GM12878 (cell line): ENCODE measurements at regions not wholly inside any gene's neighbourhood (a gene's known extent, or its start where the extent isn't known, plus 50 kb on each side); places are given as distances from the start of the nearest gene placed in this dataset.

Experiments
- ATAC-seq: fragments of 200-7000 bp; cut with Tn5 transposase; 3 replicates; pipeline ENCODE4 v1.9.1; 2020; ENCODE audit warnings: mild to moderate bottlenecking, moderate library complexity
- BruUV-seq: library from RNA; stranded (reverse); fragments of 400-500 nt; replicated peaks from 2 replicates; lab custom pipeline; 2021; lab: Mats Ljungman, UMichigan
- CTCF ChIA-PET: fragments of 300-600 bp; sonication (Branson Sonifier 250); formaldehyde crosslinking; extraction: SDS; loops from one replicate; lab custom pipeline; 2021; ENCODE audit warnings: inconsistent platforms; lab: Yijun Ruan, JAX
- POLR2A ChIA-PET: fragments of 350-600 bp; formaldehyde crosslinking; extraction: SDS; loops from one replicate; lab custom pipeline; 2021; ENCODE audit warnings: inconsistent platforms; lab: Charles Lee
- RAD21 ChIA-PET: fragments of 300-600 bp; sonication (Branson Sonifier 250); formaldehyde crosslinking; loops from one replicate; lab custom pipeline; 2023; ENCODE audit warnings: antibody characterized with exemption; ENCODE audit not compliant: unreplicated experiment; lab: Charles Lee
- SMC1A ChIA-PET: fragments of 300-600 bp; sonication (Branson Sonifier 250); formaldehyde crosslinking; loops from one replicate; lab custom pipeline; 2023; ENCODE audit not compliant: unreplicated experiment, uncharacterized antibody; lab: Charles Lee
- DNase-seq: peaks from one replicate; pipeline ENCODE4 v3.0.0-alpha.2; 2011; ENCODE audit warnings: low read depth, low spot score
- FAIRE-seq: peaks from 3 replicates; lab custom pipeline; 2011; peaks lifted over from hg19 to GRCh38; lab: Jason Lieb, UNC
- H2AFZ ChIP-seq: 2 replicates; pipeline ENCODE4 v1.6.0; 2011; ENCODE audit warnings: low read depth, low read length, control low read depth; ENCODE audit not compliant: control insufficient read depth
- H3K27ac ChIP-seq: 2 replicates; pipeline ENCODE4 v1.5.1; 2011; ENCODE audit warnings: control low read depth; ENCODE audit not compliant: control insufficient read depth, insufficient read depth
- H3K27me3 ChIP-seq, 2 experiments: replicated peaks in 1 of 2; 2 replicates each; pipeline versions ENCODE4 v1.6.0 to v1.6.1; 2011; ENCODE audit warnings: low read length in 1 of 2; ENCODE audit not compliant: control insufficient read depth in 2 of 2, insufficient read depth in 2 of 2
- H3K36me3 ChIP-seq, 2 experiments: 2 replicates each; pipeline ENCODE4 v1.5.1; 2011; ENCODE audit warnings: low read length in 1 of 2; ENCODE audit not compliant: control insufficient read depth in 2 of 2, insufficient read depth in 2 of 2
- H3K4me1 ChIP-seq: 2 replicates; pipeline ENCODE4 v1.6.1; 2011; ENCODE audit warnings: mild to moderate bottlenecking, low read length, moderate library complexity, mixed read lengths; ENCODE audit not compliant: control insufficient read depth, insufficient read depth
- H3K4me2 ChIP-seq: 2 replicates; pipeline ENCODE4 v1.6.0; 2011; ENCODE audit warnings: control low read depth; ENCODE audit not compliant: control insufficient read depth, insufficient read depth
- H3K4me3 ChIP-seq: fragments of 200-600 bp; sonication (generic); 2 replicates; pipeline ENCODE4 v1.5.1; 2016
- H3K79me2 ChIP-seq: 2 replicates; pipeline ENCODE4 v1.6.0; 2011; ENCODE audit warnings: low read length; ENCODE audit not compliant: control insufficient read depth, insufficient read depth
- H3K9ac ChIP-seq: 2 replicates; pipeline ENCODE4 v1.8.0; 2011; ENCODE audit warnings: low read length, control low read depth, mixed read lengths; ENCODE audit not compliant: control insufficient read depth, insufficient read depth
- H3K9me3 ChIP-seq: replicated peaks from 3 replicates; pipeline ENCODE4 v1.5.1; 2011; ENCODE audit warnings: mild to moderate bottlenecking, low read length; ENCODE audit not compliant: control insufficient read depth, insufficient read depth
- H4K20me1 ChIP-seq: 2 replicates; pipeline ENCODE4 v1.6.0; 2011; ENCODE audit not compliant: control insufficient read depth, insufficient read depth
- BMI1 ChIP-seq: fragments of 450-650 bp; IDR thresholded peaks from 2 replicates; pipeline ENCODE4 v1.6.1; 2016; ENCODE audit warnings: mild to moderate bottlenecking, moderate library complexity, borderline replicate concordance
- CEBPB ChIP-seq, 2 experiments: fragments of 150-350 bp in 1 of 2; IDR thresholded peaks; 2 replicates each; pipeline ENCODE4 v1.6.1; 2012 to 2014; ENCODE audit warnings: low read depth in 2 of 2, low read length in 2 of 2, borderline replicate concordance in 1 of 2, inconsistent platforms in 1 of 2
- CREB1 ChIP-seq: IDR thresholded peaks from 2 replicates; pipeline ENCODE4 v1.6.1; 2012; ENCODE audit warnings: low read depth, mild to moderate bottlenecking, inconsistent platforms
- EP300 ChIP-seq, 2 experiments: fragments of 150-350 bp in 1 of 2; IDR thresholded peaks; 2 replicates each; pipeline ENCODE4 v1.6.1; 2011 to 2012; ENCODE audit warnings: low read depth in 2 of 2, low read length in 2 of 2, borderline replicate concordance in 1 of 2, improper control_type of control experiment in 1 of 2, inconsistent platforms in 1 of 2; ENCODE audit not compliant: control insufficient read depth in 1 of 2
- FOS ChIP-seq: IDR thresholded peaks from 3 replicates; pipeline ENCODE4 v1.6.1; 2011; ENCODE audit warnings: borderline replicate concordance; ENCODE audit not compliant: insufficient read length; ENCODE audit errors: extremely low read depth
- FOXM1 ChIP-seq: IDR thresholded peaks from 2 replicates; pipeline ENCODE4 v1.6.1; 2012; ENCODE audit warnings: low read depth, mild to moderate bottlenecking, inconsistent platforms, low read length, moderate library complexity
- HDAC2 ChIP-seq: fragments of 200-600 bp; sonication (generic); IDR thresholded peaks from 2 replicates; pipeline ENCODE4 v1.6.1; 2017
- HDGF ChIP-seq: fragments of 450-650 bp; IDR thresholded peaks from 2 replicates; pipeline ENCODE4 v1.6.1; 2016; ENCODE audit warnings: antibody characterized with exemption
- IKZF1 ChIP-seq: fragments of 450-650 bp; conservative IDR thresholded peaks from 2 replicates; pipeline ENCODE4 v1.6.1; 2017; ENCODE audit warnings: antibody characterized with exemption, mild to moderate bottlenecking
- JUNB ChIP-seq: IDR thresholded peaks from 2 replicates; pipeline ENCODE4 v1.6.1; 2016; ENCODE audit warnings: antibody characterized with exemption, mild to moderate bottlenecking
- KAT2A ChIP-seq: conservative IDR thresholded peaks from 2 replicates; pipeline ENCODE4 v1.6.1; 2011; ENCODE audit warnings: low read depth, low read length; ENCODE audit not compliant: control insufficient read depth
- MEF2A ChIP-seq: IDR thresholded peaks from 2 replicates; pipeline ENCODE4 v1.6.1; 2011; ENCODE audit warnings: low read depth, mild to moderate bottlenecking, low read length, moderate library complexity; ENCODE audit not compliant: insufficient read depth
- NFXL1 ChIP-seq: fragments of 450-650 bp; IDR thresholded peaks from 2 replicates; pipeline ENCODE4 v1.6.1; 2017; ENCODE audit warnings: antibody characterized with exemption, mild to moderate bottlenecking, borderline replicate concordance
- NFYA ChIP-seq: IDR thresholded peaks from 2 replicates; pipeline ENCODE4 v1.6.1; 2011; ENCODE audit warnings: low read depth, mild to moderate bottlenecking, low read length, improper control_type of control experiment, borderline replicate concordance
- RFX5 ChIP-seq: IDR thresholded peaks from 2 replicates; pipeline ENCODE4 v1.6.1; 2011; ENCODE audit warnings: low read depth, low read length, improper control_type of control experiment
- YY1 ChIP-seq: IDR thresholded peaks from 2 replicates; pipeline ENCODE4 v1.6.1; 2011; ENCODE audit warnings: low read depth, mild to moderate bottlenecking, low read length
- ZBED1 ChIP-seq: IDR thresholded peaks from 2 replicates; pipeline ENCODE4 v1.6.1; 2016; ENCODE audit warnings: borderline replicate concordance
- WGBS: methylation state at CpG from one replicate; pipeline ENCODE4 v1.1.6; 2016; ENCODE audit warnings: low lambda C conversion rate; ENCODE audit not compliant: insufficient replicate concordance, insufficient coverage; ENCODE audit errors: missing lambda C conversion rate; 5-methylcytosine and 5-hydroxymethylcytosine counted together
- in situ Hi-C: fragments of 300-500 bp; cut with MboI; formaldehyde crosslinking; loops from 9 replicates; pipeline ENCODE4 v1.14.3; 2018; ENCODE audit warnings: mixed read lengths
- intact Hi-C: fragments of 100-400 bp; cut with micrococcal nuclease; formaldehyde crosslinking; loops from one replicate; pipeline ENCODE4 v1.14.2; 2022; ENCODE audit not compliant: unreplicated experiment
- TF ChIP-seq, protein P1 (sequence below): fragments of 450-650 bp; conservative IDR thresholded peaks from 2 replicates; pipeline ENCODE4 v1.6.1; 2017; ENCODE audit warnings: mild to moderate bottlenecking, moderate library complexity

DNA sequence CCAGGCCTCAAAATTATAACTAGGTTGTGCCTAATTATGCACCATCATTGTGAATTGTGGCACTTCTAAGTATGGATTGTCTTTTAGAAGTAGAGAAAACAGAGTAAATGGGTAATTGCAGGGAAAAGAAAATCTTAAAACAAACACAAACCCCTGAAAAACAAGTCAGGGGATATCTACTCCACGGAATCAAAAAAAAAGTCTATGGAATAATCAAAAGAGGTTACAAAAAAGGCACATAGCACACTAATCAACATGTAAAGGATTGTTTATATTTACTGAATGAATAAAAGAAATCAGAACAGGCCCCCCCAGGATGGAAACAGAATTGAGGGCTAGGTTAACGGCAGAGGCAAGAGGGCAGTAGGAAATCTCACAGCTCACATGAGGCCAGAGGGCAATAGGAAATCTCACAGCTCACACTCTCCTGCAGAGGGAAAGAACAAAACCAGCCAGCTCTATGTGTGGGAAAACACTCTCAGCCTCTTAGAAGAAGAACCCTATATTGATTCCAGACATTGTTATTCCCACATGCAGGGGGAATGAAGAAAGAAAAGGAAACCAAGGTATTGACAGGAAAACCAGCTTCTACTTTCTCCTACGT is 72.7 kb upstream of the FNDC3B start (continued):
- TF ChIP-seq FOS = no peak
- TF ChIP-seq, protein P1, sequence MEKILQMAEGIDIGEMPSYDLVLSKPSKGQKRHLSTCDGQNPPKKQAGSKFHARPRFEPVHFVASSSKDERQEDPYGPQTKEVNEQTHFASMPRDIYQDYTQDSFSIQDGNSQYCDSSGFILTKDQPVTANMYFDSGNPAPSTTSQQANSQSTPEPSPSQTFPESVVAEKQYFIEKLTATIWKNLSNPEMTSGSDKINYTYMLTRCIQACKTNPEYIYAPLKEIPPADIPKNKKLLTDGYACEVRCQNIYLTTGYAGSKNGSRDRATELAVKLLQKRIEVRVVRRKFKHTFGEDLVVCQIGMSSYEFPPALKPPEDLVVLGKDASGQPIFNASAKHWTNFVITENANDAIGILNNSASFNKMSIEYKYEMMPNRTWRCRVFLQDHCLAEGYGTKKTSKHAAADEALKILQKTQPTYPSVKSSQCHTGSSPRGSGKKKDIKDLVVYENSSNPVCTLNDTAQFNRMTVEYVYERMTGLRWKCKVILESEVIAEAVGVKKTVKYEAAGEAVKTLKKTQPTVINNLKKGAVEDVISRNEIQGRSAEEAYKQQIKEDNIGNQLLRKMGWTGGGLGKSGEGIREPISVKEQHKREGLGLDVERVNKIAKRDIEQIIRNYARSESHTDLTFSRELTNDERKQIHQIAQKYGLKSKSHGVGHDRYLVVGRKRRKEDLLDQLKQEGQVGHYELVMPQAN = no peak
- TF ChIP-seq HDGF = no peak
- no peak for TF ChIP-seq NFYA
- no peak for TF ChIP-seq EP300 (IDR thresholded peaks at IDR 0.05; ENCODE audit: borderline replicate concordance in 1 of 2, control insufficient read depth in 1 of 2, low read depth in 2 of 2, low read length in 2 of 2)
- no peak for TF ChIP-seq FOXM1
- no peak for TF ChIP-seq BMI1

DNA sequence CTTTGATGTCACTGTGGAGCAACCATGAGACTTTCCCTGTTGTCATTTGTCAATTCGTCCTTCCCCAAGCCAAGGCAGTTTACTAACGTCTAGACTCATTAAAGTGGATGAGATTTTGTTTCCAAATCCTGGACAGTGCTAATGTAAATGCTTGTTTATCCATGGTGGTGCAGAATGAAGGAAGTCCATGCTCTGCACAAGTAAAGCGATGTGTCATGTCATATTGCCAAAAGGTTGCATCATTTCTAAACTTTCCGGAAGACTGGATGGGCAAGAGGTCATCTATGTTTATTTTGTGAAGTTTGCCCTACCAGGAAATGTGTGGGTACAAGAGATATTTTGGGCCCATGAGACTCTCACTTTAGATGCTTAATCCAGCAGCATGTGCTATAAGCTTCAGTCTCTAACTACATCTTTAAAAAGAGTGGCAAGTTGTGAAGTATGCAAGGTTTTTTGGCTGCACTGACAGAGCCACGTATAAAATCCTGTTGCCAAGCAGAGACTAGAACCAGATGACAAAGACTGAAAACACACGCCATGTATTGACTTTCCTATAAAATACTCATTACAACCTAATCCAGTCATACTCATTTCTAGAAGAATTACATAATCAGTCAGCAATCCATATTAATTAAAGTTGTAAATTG is 72.1 kb upstream of the FNDC3B start:
- no peak overlapping the region for H3K4me2 ChIP-seq
- ChIA-PET CTCF (no interaction called here), SMC1A (no interaction called here), POLR2A (no interaction called here), RAD21 (no interaction called here)
- peak overlapping the region; percentile 30; the same call in 1 of the 2 replicates for H2AFZ ChIP-seq
- FAIRE-seq (no peak), ATAC-seq (peak; percentile 26; the same call in 2 of the 3 replicates), DNase-seq (no peak)
- no peaks in the 10 kb centered on the region for H3K4me1 ChIP-seq
- H3K9ac ChIP-seq = no peak overlapping the region
- H3K4me3 ChIP-seq = no peak overlapping the region
- no TSS peak for BruUV-seq
- in situ Hi-C loops (no loop called here), intact Hi-C loops (no loop called here)
- H3K27me3 ChIP-seq = no peaks in the 10 kb centered on the region
- WGBS = 17% methylated on average over 6 of the region's 6 CpGs
- H3K79me2 ChIP-seq = no peaks in the 10 kb centered on the region
- H3K36me3 ChIP-seq = no peaks in the 10 kb centered on the region
- H3K9me3 ChIP-seq = no peaks in the 10 kb centered on the region; the same call in 2 of the 3 replicates
- TF ChIP-seq KAT2A = no peak
- TF ChIP-seq RFX5 = no peak
- TF ChIP-seq HDAC2 = no peak
- TF ChIP-seq IKZF1 = no peak
- TF ChIP-seq YY1 = no peak
- TF ChIP-seq NFXL1 = no peak
- TF ChIP-seq MEF2A = 0 out of 2 replicates have a peak, but pooled peaks have one; percentile 41
- 0 out of 2 replicates have a peak, but pooled peaks have one; percentile 9 for TF ChIP-seq ZBED1
- peak; percentile 39; the same call in 1 of the 2 replicates for TF ChIP-seq CREB1
- TF ChIP-seq CEBPB (IDR thresholded peaks at IDR 0.05; ENCODE audit: borderline replicate concordance in 1 of 2, low read depth in 2 of 2, low read length in 2 of 2) = no peak
- TF ChIP-seq NFYA = no peak
- TF ChIP-seq JUNB = peak; percentile 45
- H3K27ac ChIP-seq = no peak overlapping the region
- H4K20me1 ChIP-seq = no peaks in the 10 kb centered on the region
